MCF 10A (cell line): ENCODE measurements at regions not wholly inside any gene's neighbourhood (a gene's known extent, or its start where the extent isn't known, plus 50 kb on each side); places are given as distances from the start of the nearest gene placed in this dataset.

Source experiments
- BruUV-seq: library from RNA; stranded (reverse); fragments of 400-500 nt; replicated peaks from 2 replicates; lab custom pipeline; 2021; lab: Mats Ljungman, UMichigan
- CTCF ChIA-PET: fragments of 300-600 bp; sonication (Branson Sonifier 250); formaldehyde crosslinking; extraction: SDS; loops from one replicate; lab custom pipeline; 2021; ENCODE audit warnings: antibody characterized with exemption, inconsistent platforms; lab: Yijun Ruan, JAX
- POLR2A ChIA-PET: fragments of 300-600, 350-650 bp; sonication (Branson Sonifier 250); formaldehyde crosslinking; extraction: SDS; loops from one replicate; lab custom pipeline; 2020; ENCODE audit warnings: antibody characterized with exemption, inconsistent platforms; lab: Yijun Ruan, JAX
- DNase-seq: peaks from one replicate; pipeline ENCODE4 v3.0.0-alpha.2; 2018; ENCODE audit not compliant: unreplicated experiment
- H3K27ac Mint-ChIP-seq: one replicate; pipeline ENCODE4 v1.8.0; 2022; ENCODE audit warnings: mild to moderate bottlenecking, low read depth, mixed read lengths; ENCODE audit not compliant: unreplicated experiment
- H3K27me3 Mint-ChIP-seq: one replicate; pipeline ENCODE4 v1.8.0; 2022; ENCODE audit warnings: mixed read lengths; ENCODE audit not compliant: insufficient read depth, unreplicated experiment
- H3K36me3 Mint-ChIP-seq: one replicate; pipeline ENCODE4 v1.8.0; 2022; ENCODE audit warnings: mild to moderate bottlenecking, moderate library complexity, mixed read lengths; ENCODE audit not compliant: insufficient read depth, unreplicated experiment
- H3K4me1 Mint-ChIP-seq: one replicate; pipeline ENCODE4 v1.8.0; 2022; ENCODE audit warnings: mixed read lengths; ENCODE audit not compliant: insufficient read depth, unreplicated experiment
- H3K4me3 Mint-ChIP-seq: one replicate; pipeline ENCODE4 v1.8.0; 2022; ENCODE audit warnings: mild to moderate bottlenecking, moderate library complexity, mixed read lengths; ENCODE audit not compliant: unreplicated experiment
- H3K9me3 Mint-ChIP-seq: one replicate; pipeline ENCODE4 v1.8.0; 2022; ENCODE audit warnings: mixed read lengths; ENCODE audit not compliant: unreplicated experiment
- CTCF ChIP-seq: fragments of 200-600 bp; IDR thresholded peaks from one replicate; pipeline ENCODE4 v1.8.0; 2022; ENCODE audit warnings: antibody characterized with exemption, mild to moderate bottlenecking; ENCODE audit not compliant: unreplicated experiment
- intact Hi-C: fragments of 100-400 bp; cut with micrococcal nuclease; formaldehyde crosslinking; loops from 2 replicates; pipeline ENCODE4 v1.14.1; 2022

GRCh38 chr13:89936256-89936655, 1411.2 kb upstream of the MIR17HG start:
- DNase-seq = no peak
- no peaks in the 10 kb centered on the region for H3K4me1 Mint-ChIP-seq
- TF ChIP-seq CTCF = no peak
- intact Hi-C loops = no loop called here
- ChIA-PET CTCF (interaction anchor here (0.6 to 1.6 kb wide), 2 partner anchors 11 to 1061 kb away, joined by 5 to 6 read pairs; no protein-coding TSS in a partner anchor), POLR2A (no interaction called here)
- H3K36me3 Mint-ChIP-seq = no peaks in the 10 kb centered on the region
- H3K27me3 Mint-ChIP-seq = no peaks in the 10 kb centered on the region
- no peak overlapping the region for H3K27ac Mint-ChIP-seq
- no TSS peak for BruUV-seq
- no peaks in the 10 kb centered on the region for H3K9me3 Mint-ChIP-seq
- no peak overlapping the region for H3K4me3 Mint-ChIP-seq

- POLR2A ChIA-PET = no interaction called here
- TF ChIP-seq CTCF = no peak
- no peaks in the 10 kb centered on the region for H3K9me3 Mint-ChIP-seq
- H3K4me1 Mint-ChIP-seq = no peaks in the 10 kb centered on the region
- no peaks in the 10 kb centered on the region for H3K27me3 Mint-ChIP-seq
- no TSS peak for BruUV-seq
- H3K27ac Mint-ChIP-seq = no peak overlapping the region
- intact Hi-C loops = no loop called here
- CTCF ChIA-PET = interaction anchor here (0.8 to 1.6 kb wide), 3 partner anchors 12 to 929 kb away, joined by 3 to 6 read pairs (median 4); no protein-coding TSS in a partner anchor
- H3K4me3 Mint-ChIP-seq = no peak overlapping the region
- no peak for DNase-seq
- no peaks in the 10 kb centered on the region for H3K36me3 Mint-ChIP-seq
Measured at GRCh38 chr13:89937420-89937819, 1410.1 kb upstream of the MIR17HG start.

GRCh38 chr13:89940383-89940782, 1407.1 kb upstream of the MIR17HG start:
- DNase-seq = no peak
- H3K9me3 Mint-ChIP-seq = no peaks in the 10 kb centered on the region
- H3K4me1 Mint-ChIP-seq = no peaks in the 10 kb centered on the region
- TF ChIP-seq CTCF = no peak
- H3K4me3 Mint-ChIP-seq = no peak overlapping the region
- no peaks in the 10 kb centered on the region for H3K36me3 Mint-ChIP-seq
- no peak overlapping the region for H3K27ac Mint-ChIP-seq
- H3K27me3 Mint-ChIP-seq = no peaks in the 10 kb centered on the region
- CTCF ChIA-PET = no interaction called here
- POLR2A ChIA-PET = no interaction called here
- intact Hi-C loops = no loop called here
- BruUV-seq = no TSS peak

GRCh38 chr13:89943139-89943538, 1404.3 kb upstream of the MIR17HG start:
- ChIA-PET POLR2A (no interaction called here), CTCF (no interaction called here)
- Mint-ChIP-seq H3K4me1 (no peaks in the 10 kb centered on the region), H3K27ac (no peak overlapping the region), H3K36me3 (no peaks in the 10 kb centered on the region), H3K9me3 (no peaks in the 10 kb centered on the region), H3K4me3 (no peak overlapping the region), H3K27me3 (no peaks in the 10 kb centered on the region)
- no peak for DNase-seq
- TF ChIP-seq CTCF = no peak
- no TSS peak for BruUV-seq
- intact Hi-C loops = no loop called here
